GM20431 (cell line): ENCODE measurements at regions not wholly inside any gene's neighbourhood (a gene's known extent, or its start where the extent isn't known, plus 50 kb on each side); places are given as distances from the start of the nearest gene placed in this dataset.

Experiments used
- in situ Hi-C: fragments of 300-500 bp; cut with MseI, MboI; formaldehyde crosslinking; loops from one replicate; pipeline ENCODE4 v1.15.0; 2020; ENCODE audit warnings: low sequenced_read_pairs; ENCODE audit not compliant: unreplicated experiment

DNA sequence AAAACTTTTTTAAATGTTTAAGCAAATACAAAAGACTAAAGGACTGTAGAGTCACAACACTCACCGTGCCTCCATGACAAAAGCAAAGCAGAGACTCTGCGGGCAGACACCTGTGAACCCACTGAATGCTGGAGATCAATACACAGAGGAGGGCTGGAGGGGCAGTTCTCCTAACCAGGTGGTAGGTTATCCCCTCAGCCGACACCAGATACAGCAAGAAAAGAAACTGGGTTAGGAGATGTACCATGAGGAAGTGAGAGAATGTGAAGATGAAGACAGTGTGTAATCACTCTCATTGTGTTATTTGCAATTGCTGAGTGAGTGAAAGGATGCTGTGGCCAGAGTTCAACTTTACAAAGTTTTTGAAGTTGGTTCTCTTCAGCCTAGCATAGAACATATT lies 480.3 kb downstream of the BCL11B start:
- in situ Hi-C loops: no loop called here

DNA sequence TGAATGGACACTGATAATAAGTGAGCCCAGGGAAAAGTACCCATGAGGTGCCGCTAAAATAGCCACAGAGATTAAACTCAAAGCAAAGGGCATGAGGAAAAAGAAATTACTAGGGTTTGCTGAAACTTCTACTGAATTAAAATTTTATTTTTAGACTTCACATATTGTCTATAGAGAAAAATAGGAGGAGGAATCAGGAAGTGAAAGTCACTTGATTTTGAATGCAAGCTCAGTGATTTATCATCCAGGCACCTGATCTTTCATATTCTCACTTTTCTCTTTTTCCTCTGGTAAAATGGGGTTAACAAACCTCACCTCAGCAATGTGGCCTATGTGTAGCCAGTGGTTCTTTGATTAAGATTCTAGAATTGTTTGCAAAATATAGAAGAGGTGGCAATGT lies 479.8 kb downstream of the BCL11B start:
- in situ Hi-C loops: no loop called here

DNA sequence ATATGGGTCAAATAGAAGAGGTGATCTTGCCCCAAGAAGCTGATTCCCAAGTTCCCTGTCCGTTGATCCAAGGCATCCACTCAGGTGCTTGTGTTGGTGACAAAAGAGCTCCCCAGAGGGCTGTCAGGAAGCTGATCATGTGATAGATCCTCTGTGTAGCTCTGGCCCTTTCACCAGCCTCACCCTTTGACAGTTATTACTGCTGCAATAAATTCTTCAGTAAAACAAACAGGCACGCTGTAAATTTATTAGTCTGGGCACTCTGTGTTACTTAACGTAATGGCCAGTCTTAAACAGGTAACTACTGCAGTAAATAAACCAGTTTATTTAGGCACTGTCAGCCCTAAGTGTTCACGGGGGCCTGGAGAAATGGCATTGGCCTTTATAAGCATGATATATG lies 473.9 kb downstream of the BCL11B start:
- in situ Hi-C loops: no loop called here

DNA sequence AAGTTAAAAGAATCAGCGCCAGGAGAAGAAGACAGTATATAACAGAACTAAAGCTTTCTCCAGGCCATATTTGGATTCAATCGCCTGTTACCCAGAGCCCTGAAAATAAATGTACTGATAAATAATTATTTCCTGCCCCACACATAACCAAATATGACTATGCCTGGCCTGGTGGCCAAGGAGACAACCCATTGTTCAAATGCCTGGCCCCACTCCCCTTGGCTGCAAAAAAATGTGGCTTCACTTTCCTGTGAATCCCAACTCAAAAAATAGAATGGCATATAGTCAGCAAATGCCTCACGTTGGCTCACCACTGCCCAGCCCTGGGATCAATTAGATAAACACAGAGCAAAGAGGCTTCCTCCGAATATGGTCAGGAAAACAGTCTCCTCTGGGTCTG lies 472.1 kb downstream of the BCL11B start:
- in situ Hi-C loops: no loop called here

DNA sequence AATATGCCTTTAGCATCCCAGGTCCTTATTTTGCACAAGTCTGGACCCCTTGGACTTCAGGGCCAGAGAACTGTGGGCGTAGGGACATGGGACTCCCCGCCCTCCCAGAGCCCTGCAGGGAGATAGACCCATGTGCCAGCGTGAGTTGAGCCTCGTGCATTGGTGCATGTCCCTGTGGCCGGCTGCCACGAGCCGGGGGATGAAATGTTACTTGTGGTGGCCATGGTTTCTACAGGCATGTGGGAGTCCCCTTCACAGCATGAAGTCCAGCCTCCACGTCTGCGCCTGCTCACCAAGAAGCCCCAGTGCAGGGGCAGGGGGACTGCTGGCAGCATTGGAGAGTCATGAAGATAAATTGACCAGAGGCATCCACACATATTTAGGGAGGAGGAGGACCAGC lies 470.0 kb downstream of the BCL11B start:
- in situ Hi-C loops: no loop called here

DNA sequence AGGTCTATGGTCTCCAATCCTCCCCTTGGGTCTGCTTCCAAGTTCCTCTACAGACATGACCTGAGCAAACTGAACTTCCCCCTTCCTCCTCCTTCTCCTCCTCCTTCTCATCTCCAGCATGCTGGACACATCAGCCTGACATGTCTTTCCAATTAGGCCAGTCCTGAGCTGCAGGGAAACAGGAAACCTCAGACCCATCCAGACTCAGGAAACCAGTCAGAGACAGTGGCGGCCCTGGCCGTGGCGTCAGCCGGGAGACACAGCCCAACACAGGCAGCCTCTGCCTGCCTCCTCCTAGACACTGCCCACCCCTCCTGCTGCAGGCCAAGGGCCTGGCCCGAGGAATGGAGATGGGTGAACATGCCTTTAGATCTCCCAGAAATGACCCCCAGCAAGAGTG lies 468.8 kb downstream of the BCL11B start:
- in situ Hi-C loops: no loop called here

DNA sequence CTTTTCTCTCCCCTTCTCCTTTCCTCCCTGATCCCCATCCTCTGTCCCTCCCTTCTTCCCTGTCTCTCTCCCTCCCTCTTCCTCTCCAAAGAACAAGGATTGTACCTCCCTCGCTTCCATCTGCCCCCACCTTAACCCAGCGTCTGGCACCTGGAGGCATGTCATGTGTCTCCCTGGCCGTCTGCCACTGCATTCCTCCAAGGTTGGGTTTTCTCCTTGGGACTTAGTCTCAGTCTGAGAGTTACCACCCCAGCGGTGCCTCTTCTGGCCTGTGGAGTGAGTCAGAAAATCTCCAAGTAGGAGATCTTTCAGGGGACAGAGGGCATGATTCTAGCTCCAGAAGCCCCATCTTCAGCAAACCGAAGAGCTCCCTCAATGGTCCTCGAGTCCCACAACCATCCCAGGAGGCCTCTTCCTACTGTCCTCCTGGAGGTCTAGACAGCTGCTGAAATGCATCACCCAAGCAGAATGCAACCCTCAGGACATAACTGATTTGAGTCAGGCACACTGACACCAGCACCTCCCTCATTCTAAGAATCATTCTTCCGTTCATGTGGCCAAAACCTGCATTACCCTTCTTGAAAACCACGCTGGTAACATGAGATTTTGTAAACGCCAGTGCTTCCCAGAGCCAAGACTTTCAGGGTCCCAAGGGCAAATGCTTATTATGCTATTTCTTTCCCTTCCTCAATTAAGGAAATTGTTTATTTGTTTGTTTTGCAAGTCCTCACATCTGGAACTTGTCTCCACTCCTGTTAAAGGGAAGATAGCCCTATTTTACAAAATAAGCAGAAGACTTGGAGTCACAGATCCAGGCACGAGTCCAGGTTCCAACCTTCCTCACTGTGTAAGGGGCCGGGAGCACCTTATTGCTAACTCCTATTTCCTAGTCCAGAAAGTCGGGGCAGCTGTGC lies 463.2 kb downstream of the BCL11B start:
- in situ Hi-C loops: no loop called here

DNA sequence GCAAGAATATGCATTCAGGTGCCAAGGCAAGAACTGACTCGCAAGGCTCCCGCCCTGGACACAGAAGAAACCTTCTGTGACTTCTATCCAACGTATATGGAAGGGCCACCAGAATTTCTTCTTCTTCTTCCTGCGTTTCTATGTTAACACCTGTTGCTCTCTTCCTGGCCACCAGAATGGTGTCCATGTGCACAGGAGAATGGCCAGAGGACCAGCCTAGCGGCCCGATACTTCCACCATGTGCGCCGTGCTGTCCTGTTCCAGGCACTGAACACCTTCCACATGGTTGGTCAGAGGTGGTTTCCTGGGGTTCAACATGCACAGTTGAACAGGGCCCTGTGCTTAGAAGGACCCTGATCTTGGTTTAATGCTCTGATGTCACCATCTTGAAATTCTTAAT lies 455.8 kb downstream of the BCL11B start:
- in situ Hi-C loops: no loop called here

DNA sequence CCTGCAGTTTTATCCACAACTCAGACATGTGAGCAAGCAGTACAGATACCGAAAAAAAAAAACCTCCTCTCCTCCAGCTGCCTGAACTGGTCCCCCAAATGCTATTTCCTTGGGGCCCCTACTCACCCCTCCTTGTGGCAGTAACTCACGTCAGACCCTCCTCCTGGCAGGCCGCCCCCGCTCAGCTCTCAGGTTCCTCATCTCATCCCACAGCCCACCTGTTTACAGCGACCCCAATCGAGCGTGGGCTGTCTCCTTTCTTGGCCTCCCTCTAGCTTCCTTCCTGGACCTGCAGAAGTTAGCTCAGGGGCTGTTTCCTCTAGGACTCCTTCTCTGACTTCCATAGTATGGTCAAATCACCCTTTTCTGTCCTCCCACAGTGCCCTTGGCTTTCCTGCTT lies 455.3 kb downstream of the BCL11B start:
- in situ Hi-C loops: no loop called here

DNA sequence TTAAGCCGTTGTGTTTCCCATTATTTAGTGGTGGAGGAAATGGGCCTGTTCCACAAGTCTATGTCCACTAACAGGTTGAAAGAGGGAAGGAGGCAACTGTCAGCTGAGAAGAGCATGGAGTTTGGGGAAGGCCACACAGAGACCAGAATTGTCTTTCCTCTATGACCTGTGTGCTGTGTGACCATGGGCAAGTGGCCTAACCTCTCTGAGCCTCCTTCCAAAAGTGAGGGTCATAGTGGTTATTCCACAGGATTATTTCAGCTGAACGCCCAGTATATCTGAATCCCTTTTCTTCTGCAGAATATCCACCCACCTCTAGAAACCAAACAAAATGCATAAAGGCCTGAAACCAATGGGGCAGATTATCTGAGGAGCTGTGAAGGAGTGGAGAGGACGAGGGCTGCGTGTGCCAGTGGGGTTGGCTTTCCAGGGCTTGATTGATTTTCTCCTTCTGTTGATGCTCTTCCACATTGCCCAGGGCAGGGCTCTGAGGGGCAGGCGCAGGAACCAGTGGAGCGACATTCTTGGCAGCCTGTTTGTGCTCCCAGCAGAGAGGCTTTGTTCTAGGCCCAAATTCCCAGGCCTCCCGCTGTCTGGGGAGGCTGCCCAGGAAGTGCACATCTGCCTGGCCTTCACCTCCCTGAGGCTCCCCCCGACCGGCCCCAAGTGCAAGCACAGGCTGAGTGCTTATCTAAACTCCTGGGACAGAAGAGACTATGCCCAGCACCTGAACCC lies 452.7 kb downstream of the BCL11B start:
- in situ Hi-C loops: no loop called here

DNA sequence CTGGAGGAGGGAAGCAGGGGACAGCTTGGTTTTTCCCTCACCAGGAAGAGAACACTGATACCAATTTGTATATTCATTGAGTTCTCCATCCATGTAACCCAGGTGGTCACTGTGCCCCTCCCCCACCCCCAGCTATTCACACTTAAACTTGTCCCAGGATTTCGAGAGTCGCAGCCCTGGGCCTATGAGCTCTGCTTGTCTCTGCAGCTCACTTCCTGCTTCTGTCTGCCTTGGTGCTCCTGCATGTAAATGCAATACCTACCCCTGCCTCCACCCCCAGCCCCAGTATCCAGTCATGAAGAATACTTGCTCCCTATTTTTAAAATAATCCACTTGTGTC lies 452.2 kb downstream of the BCL11B start:
- in situ Hi-C loops: no loop called here

DNA sequence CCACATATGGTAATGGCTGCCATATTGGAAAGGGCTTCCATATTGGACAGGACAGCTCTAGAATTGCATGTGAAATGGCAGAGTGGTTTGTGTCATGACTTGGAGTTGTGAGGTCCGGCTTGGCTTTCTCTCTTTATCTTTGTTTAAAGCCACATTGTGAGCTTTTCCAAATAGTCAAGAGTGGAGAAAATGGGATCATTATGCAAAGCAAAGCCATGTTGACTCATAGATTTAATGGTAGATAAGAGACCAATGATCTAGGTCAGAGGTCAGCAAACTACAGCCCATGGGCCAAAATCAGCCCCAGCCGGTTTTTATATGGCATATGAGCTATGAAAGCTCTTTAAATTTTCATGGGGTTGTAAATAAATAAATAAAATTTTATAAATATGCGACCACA lies 449.1 kb downstream of the BCL11B start:
- in situ Hi-C loops: no loop called here

DNA sequence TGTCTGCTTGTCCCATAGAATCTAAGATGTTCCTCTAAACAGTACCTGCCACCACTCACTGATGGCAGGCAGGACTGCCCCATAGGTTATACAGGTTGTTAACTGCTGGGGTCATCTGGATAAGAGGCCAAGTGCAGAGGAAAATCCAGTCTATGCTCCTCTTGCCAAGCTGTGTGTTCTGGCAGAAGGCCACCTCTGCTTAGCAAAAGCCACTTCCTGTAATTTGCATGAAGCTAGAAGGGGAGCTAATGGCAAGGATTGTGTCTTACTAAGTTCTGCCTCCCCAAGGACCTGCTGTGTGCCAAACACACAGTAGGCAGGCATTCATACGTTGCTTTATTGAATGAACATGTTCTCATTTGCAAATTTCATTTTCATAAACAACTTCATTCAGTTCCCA lies 445.4 kb downstream of the BCL11B start:
- in situ Hi-C loops: no loop called here

DNA sequence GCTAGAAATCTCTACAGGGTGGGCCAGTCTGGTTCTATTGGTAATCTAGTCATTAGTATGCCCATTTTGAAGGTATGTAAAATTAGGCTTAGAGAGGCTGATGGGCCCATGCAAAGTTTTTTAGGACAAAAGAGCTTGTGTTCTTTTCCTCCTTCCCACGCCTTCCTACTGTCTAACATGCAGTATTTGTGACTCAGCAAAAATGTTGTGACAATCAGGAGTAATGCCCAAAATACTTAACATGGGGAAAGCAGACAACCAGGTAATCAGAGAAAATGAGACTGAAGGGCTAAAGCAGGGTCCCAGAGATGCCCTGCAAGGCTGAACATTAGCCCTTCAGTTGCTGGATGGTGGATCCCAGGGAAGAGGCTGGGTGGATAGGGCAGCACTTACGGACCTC lies 437.9 kb downstream of the BCL11B start:
- in situ Hi-C loops: no loop called here

DNA sequence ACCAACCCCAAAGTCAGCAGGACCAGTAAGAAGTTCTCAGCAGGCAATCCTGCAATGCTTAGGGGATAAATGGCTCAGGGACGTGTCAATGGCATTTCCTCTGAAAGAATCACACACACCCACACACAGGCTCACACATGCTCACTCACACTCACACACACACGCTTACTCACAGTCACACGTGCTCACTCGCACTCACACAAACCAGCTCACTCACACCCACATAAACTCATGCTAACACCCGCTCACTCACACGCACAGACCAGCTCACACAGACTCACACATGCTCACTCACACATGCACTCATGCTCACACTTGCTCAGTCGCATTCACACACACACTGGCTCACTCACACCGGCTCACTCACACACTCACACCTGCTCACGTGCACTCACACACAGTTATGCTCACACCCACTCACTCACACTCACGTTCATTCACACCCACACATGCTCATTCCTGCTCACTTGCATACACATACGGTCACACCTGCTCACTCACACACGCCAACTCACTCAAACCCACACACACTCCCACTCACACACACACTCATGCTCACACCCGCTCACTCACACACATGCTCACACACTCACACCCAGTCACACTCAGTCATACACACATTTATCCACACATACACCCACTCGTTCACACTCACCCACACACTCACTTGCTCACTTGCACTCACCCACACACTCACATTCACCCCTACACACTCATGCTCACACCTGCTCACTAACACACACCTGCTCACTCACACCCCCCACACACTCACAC lies 436.8 kb downstream of the BCL11B start:
- in situ Hi-C loops: no loop called here

DNA sequence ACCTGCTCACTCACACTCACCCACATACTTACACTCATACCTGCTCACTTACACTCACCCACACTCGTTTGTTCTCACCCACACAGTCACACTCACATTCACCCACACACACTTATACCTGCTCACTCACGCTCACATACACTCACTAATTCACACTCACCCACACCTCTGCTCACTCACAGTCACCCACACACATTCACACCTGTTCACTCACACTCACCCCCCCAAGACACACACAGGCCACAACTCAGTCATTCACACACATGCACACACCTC lies 436.2 kb downstream of the BCL11B start:
- in situ Hi-C loops: no loop called here

DNA sequence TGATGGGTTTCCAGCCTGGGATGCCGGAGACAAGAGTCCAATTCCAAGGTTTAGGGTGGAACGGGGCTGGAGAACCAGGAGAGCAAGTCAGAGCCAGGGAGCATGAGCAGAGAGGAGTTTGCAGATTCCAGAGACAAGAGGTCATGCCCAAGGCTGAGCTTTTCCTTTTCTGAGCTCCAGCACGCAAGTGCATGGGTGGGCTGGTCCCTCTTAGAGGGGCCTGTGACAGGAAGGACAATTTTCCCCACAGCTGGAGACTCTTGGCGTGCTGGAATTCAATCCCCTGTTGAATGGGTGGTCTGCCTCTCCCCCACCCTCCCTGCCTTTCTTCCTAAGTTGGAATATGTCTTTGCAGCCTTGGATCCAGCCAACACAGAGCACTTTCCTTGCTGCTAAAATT lies 431.9 kb downstream of the BCL11B start:
- in situ Hi-C loops: no loop called here

DNA sequence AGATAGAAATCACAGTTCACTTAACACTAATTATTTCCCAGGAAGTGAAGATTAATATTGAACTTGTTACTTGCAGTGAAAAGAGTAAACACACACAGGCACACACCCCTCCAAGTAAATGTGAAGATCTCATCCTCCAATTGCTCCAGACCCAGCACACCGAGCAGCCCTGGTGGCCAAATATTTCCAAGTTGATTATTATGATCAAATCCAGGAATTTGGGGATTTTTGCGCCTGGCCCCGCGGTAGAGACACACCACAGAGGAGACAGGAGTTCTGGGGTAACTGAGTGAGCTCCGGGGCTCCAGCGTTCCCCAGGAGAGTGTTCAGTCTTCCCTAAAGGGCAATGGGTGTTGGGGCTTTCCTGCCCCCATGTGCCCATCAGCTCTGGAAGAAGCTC lies 431.5 kb downstream of the BCL11B start:
- in situ Hi-C loops: no loop called here

DNA sequence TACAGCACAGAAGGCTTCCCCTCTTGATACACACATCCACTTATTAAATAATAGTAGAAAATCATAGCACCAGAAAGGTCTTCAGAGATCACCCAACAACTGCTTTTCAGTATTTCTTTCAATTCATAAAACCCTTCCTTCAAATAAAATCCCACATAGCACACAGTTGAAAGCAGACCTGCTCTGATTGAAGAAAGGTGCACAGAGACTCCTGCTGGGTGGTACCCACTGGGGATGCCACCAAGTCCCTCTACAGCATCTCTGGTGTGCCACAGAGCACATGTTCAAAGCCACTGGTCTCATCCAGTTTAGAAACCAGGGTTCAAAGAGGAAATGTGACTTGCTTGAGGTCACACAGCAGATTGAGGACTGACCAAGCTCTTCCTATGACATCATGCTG lies 427.5 kb downstream of the BCL11B start:
- in situ Hi-C loops: no loop called here

DNA sequence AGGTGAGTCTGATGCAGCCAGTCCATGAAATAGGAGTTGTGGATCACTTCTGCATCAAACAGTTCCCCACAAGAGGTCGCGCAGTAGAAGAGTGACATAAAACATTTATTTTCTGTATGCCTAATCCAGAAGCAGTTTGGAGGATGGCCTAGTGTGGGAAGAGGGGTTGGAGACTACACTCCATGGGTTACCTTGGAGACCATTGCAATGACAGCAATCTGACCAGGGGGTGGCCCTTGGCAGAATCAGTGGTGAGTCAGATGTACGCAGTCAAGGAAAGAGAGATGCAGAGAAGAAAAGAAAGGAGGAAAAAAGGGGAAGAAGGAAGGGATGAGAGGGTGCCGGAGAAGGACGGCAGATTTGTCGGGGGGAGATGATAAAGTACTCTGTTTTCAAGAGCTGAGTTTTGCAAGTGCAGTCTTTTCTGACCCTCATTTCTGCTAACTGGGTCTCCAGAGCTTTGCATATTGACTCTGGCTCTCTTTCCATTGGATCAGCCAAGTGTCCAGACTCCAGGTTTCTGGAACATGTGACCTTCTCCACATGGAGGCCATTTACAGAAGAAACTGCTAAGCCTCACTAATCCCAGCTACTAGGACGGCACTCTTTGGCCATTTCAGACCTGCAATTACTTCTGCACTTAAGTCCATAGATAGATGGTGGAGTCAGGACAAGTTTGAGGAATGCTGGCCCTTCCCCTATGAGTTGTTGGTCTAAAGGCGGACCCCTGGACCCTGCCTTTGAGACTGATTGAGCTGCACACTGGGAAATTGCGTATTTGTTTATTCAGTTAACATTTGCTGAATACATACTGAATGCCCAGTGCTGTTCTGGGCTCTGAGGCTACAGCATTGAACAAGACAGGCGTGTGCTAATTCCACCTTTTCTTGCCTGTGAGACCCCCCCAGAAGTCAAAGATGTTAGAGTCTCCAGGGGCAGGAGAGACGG lies 424.2 kb downstream of the BCL11B start:
- in situ Hi-C loops: no loop called here
